A549 (cell line): ENCODE measurements at regions not wholly inside any gene's neighbourhood (a gene's known extent, or its start where the extent isn't known, plus 50 kb on each side); places are given as distances from the start of the nearest gene placed in this dataset.

Experiments
- ATAC-seq, 2 experiments: fragments of 200-7000 bp in 1 of 2; fragments of >200 bp in 1 of 2; cut with Nextera tagmentation in 1 of 2; cut with Tn5 transposase in 1 of 2; 3 replicates each; pipeline versions ENCODE4 v1.8.0 to v1.9.1; 2018 to 2020; ENCODE audit warnings: mild to moderate bottlenecking in 1 of 2, moderate library complexity in 1 of 2
- CTCF ChIA-PET: fragments of 300-600 bp; sonication (Branson Sonifier 250); formaldehyde crosslinking; extraction: SDS; loops from one replicate; lab custom pipeline; 2021; ENCODE audit warnings: antibody characterized with exemption, inconsistent platforms; lab: Yijun Ruan, JAX
- POLR2A ChIA-PET: fragments of 350-600 bp; formaldehyde crosslinking; extraction: SDS; loops from one replicate; lab custom pipeline; 2021; ENCODE audit warnings: antibody characterized with exemption, inconsistent platforms; lab: Yijun Ruan, JAX
- DNase-seq, 2 experiments: peaks; one replicate each; pipeline versions ENCODE4 v3.0.0 to v3.0.0-alpha.2; 2011 to 2016; ENCODE audit warnings: low read depth in 1 of 2, low spot score in 1 of 2
- FAIRE-seq: peaks from 2 replicates; lab custom pipeline; 2011; peaks lifted over from hg19 to GRCh38; lab: Jason Lieb, UNC
- H3K27ac ChIP-seq, 2 experiments: fragments of >200 bp; sonication (Bioruptor Twin); formaldehyde crosslinking; 3 replicates each; pipeline ENCODE4 v1.5.1; 2016 to 2017
- H3K4me1 ChIP-seq: fragments of >200 bp; sonication (Bioruptor Twin); formaldehyde crosslinking; 3 replicates; pipeline ENCODE4 v1.6.1; 2016
- H3K4me2 ChIP-seq: fragments of >200 bp; sonication (Bioruptor Twin); formaldehyde crosslinking; 3 replicates; pipeline ENCODE4 v1.6.1; 2016
- H3K4me3 ChIP-seq: fragments of >200 bp; sonication (Bioruptor Twin); formaldehyde crosslinking; 3 replicates; pipeline ENCODE4 v1.5.1; 2016
- H3K9me3 ChIP-seq: fragments of >200 bp; sonication (Bioruptor Twin); formaldehyde crosslinking; 3 replicates; pipeline ENCODE4 v1.6.1; 2016
- ATOH8 ChIP-seq: fragments of 250-450 bp; sonication (Bioruptor Pico); IDR thresholded peaks from 2 replicates; pipeline ENCODE4 v1.5.0; 2020; ENCODE audit warnings: low read depth, mild to moderate bottlenecking, moderate library complexity
- CEBPB ChIP-seq, 2 experiments: fragments of >200 bp in 1 of 2; sonication (Bioruptor Twin) in 1 of 2; formaldehyde crosslinking in 1 of 2; IDR thresholded peaks; 2 replicates each; pipeline ENCODE4 v1.6.1; 2012 to 2016
- CTCF ChIP-seq: fragments of >200 bp; sonication (Bioruptor Twin); formaldehyde crosslinking; IDR thresholded peaks from 3 replicates; pipeline ENCODE4 v1.5.1; 2016
- ELK1 ChIP-seq: fragments of 150-350 bp; IDR thresholded peaks from 2 replicates; pipeline ENCODE4 v1.6.1; 2014; ENCODE audit warnings: low read depth, mild to moderate bottlenecking, low read length
- FOSL2 ChIP-seq, 2 experiments: fragments of 450-650 bp in 1 of 2; fragments of >200 bp in 1 of 2; sonication (Bioruptor Twin) in 1 of 2; formaldehyde crosslinking; IDR thresholded peaks; 2 replicates each; pipeline versions ENCODE4 v1.5.0 to v1.6.1; 2016 to 2020; ENCODE audit warnings: mild to moderate bottlenecking in 1 of 2, moderate library complexity in 1 of 2
- FOXS1 ChIP-seq: fragments of 250-450 bp; sonication (Bioruptor Pico); IDR thresholded peaks from 2 replicates; pipeline ENCODE4 v1.5.0; 2020; ENCODE audit warnings: mild to moderate bottlenecking, moderate library complexity
- GATA3 ChIP-seq: IDR thresholded peaks from 2 replicates; pipeline ENCODE4 v1.6.1; 2012; ENCODE audit warnings: borderline replicate concordance
- HOXA7 ChIP-seq: fragments of 250-450 bp; sonication (Bioruptor Pico); IDR thresholded peaks from 2 replicates; pipeline ENCODE4 v1.5.0; 2020; ENCODE audit warnings: mild to moderate bottlenecking, moderate library complexity
- JUNB ChIP-seq: fragments of >200 bp; sonication (Bioruptor Twin); formaldehyde crosslinking; IDR thresholded peaks from 2 replicates; pipeline ENCODE4 v1.6.1; 2016
- KDM5A ChIP-seq: fragments of 200-600 bp; sonication (generic); IDR thresholded peaks from 2 replicates; pipeline ENCODE4 v1.6.1; 2016; ENCODE audit warnings: antibody characterized with exemption, mild to moderate bottlenecking
- MAX ChIP-seq: IDR thresholded peaks from 2 replicates; pipeline ENCODE4 v1.6.1; 2012
- MYC ChIP-seq: IDR thresholded peaks from 2 replicates; pipeline ENCODE4 v1.6.1; 2012; ENCODE audit warnings: mild to moderate bottlenecking, inconsistent platforms, low read length, improper control_type of control experiment, borderline replicate concordance
- NPAS2 ChIP-seq: fragments of 250-450 bp; sonication (Bioruptor Pico); IDR thresholded peaks from 2 replicates; pipeline ENCODE4 v1.8.0; 2022; ENCODE audit warnings: mild to moderate bottlenecking, moderate library complexity, borderline replicate concordance
- NR3C1 ChIP-seq: fragments of >200 bp; sonication (Bioruptor Twin); formaldehyde crosslinking; IDR thresholded peaks from 3 replicates; pipeline ENCODE4 v1.6.1; 2017
- POLR2A ChIP-seq: IDR thresholded peaks from 2 replicates; pipeline ENCODE4 v1.6.1; 2012; ENCODE audit warnings: mild to moderate bottlenecking, low read length
- REST ChIP-seq: fragments of 200-600 bp; sonication (generic); IDR thresholded peaks from 2 replicates; pipeline ENCODE4 v1.6.1; 2016; ENCODE audit warnings: antibody characterized with exemption, mild to moderate bottlenecking, moderate library complexity
- RFX5 ChIP-seq: fragments of 450-650 bp; IDR thresholded peaks from 2 replicates; pipeline ENCODE4 v1.7.1; 2014; ENCODE audit warnings: antibody characterized with exemption, mild to moderate bottlenecking, moderate library complexity
- RNF2 ChIP-seq: fragments of 200-600 bp; sonication (generic); IDR thresholded peaks from 2 replicates; pipeline ENCODE4 v1.6.1; 2016; ENCODE audit warnings: low read depth, mild to moderate bottlenecking, antibody characterized with exemption, moderate library complexity, borderline replicate concordance
- SMC3 ChIP-seq: fragments of >200 bp; sonication (Bioruptor Twin); formaldehyde crosslinking; IDR thresholded peaks from 3 replicates; pipeline ENCODE4 v1.6.1; 2018; ENCODE audit warnings: inconsistent platforms
- TFCP2L1 ChIP-seq: fragments of 250-450 bp; sonication (Bioruptor Pico); IDR thresholded peaks from 2 replicates; pipeline ENCODE4 v1.5.0; 2021; ENCODE audit warnings: mild to moderate bottlenecking
- USF2 ChIP-seq: fragments of 450-650 bp; IDR thresholded peaks from 2 replicates; pipeline ENCODE4 v1.6.1; 2014; ENCODE audit warnings: antibody characterized with exemption
- ZC3H11A ChIP-seq: fragments of 450-650 bp; IDR thresholded peaks from 2 replicates; pipeline ENCODE4 v1.6.1; 2014; ENCODE audit warnings: antibody characterized with exemption, mild to moderate bottlenecking
- ZFP36 ChIP-seq: fragments of 450-650 bp; IDR thresholded peaks from 2 replicates; pipeline ENCODE4 v1.6.1; 2014; ENCODE audit warnings: borderline replicate concordance; ENCODE audit not compliant: partially characterized antibody
- ZSCAN20 ChIP-seq: fragments of 250-450 bp; sonication (Bioruptor Pico); IDR thresholded peaks from 2 replicates; pipeline ENCODE4 v1.8.0; 2022; ENCODE audit warnings: mild to moderate bottlenecking, moderate library complexity
- WGBS: methylation state at CpG from one replicate; pipeline ENCODE4 v1.1.6; 2017; ENCODE audit errors: missing lambda C conversion rate; 5-methylcytosine and 5-hydroxymethylcytosine counted together

- TF ChIP-seq FOXS1 (no peak), POLR2A (no peak), ELK1 (no peak), ATOH8 (CRISPR knock-in tag) (no peak), ZSCAN20 (CRISPR knock-in tag) (no peak), REST (no peak), NPAS2 (CRISPR knock-in tag) (no peak), SMC3 (no peak), HOXA7 (CRISPR knock-in tag) (no peak), RNF2 (no peak)
Measured at GRCh38 chr10:129369566-129369965, 97.5 kb upstream of the MGMT start (continued).

GRCh38 chr10:129371541-129371940, 95.5 kb upstream of the MGMT start:
- Histone ChIP-seq H3K4me1 (no peaks in the 10 kb centered on the region), H3K9me3 (no peaks in the 10 kb centered on the region), H3K4me3 (no peak overlapping the region), H3K27ac (no peak overlapping the region), H3K4me2 (no peak overlapping the region)
- POLR2A ChIA-PET: no interaction called here
- CTCF ChIA-PET: interaction anchor here (1.2 kb wide), 1 partner anchor 339 kb away, joined by 3 read pairs; no protein-coding TSS in a partner anchor
- ATAC-seq: no peak
- 3% methylated on average over 7 of the region's 7 CpGs for WGBS
- TF ChIP-seq RFX5: no peak
- TF ChIP-seq ZC3H11A: no peak
- no peak for TF ChIP-seq FOSL2 (IDR thresholded peaks at IDR 0.05)
- TF ChIP-seq FOSL2 (CRISPR knock-in tag; IDR thresholded peaks at IDR 0.05): no peak
- no peak for TF ChIP-seq CEBPB (IDR thresholded peaks at IDR 0.05)
- TF ChIP-seq USF2: no peak
- no peak for TF ChIP-seq CTCF
- no peak for TF ChIP-seq MAX
- TF ChIP-seq HOXA7 (CRISPR knock-in tag): no peak
- no peak for TF ChIP-seq ATOH8 (CRISPR knock-in tag)
- TF ChIP-seq NPAS2 (CRISPR knock-in tag): no peak
- no peak for TF ChIP-seq GATA3
- TF ChIP-seq RNF2: no peak
- no peak for TF ChIP-seq TFCP2L1
- no peak for TF ChIP-seq KDM5A
- TF ChIP-seq NR3C1: no peak
- no peak for TF ChIP-seq FOXS1
- no peak for TF ChIP-seq MYC
- no peak for TF ChIP-seq JUNB
- TF ChIP-seq ZFP36: no peak
- no peak for DNase-seq
- no peak for FAIRE-seq
